Loucy (cell line): ENCODE measurements at regions not wholly inside any gene's neighbourhood (a gene's known extent, or its start where the extent isn't known, plus 50 kb on each side); places are given as distances from the start of the nearest gene placed in this dataset.

ENCODE experiments used
- CTCF ChIP-seq: fragments of 200-600 bp; sonication (generic); conservative IDR thresholded peaks from 2 replicates; pipeline ENCODE4 v1.5.1; 2014; ENCODE audit warnings: mild to moderate bottlenecking, antibody characterized with exemption, low read length
- EZH2phosphoT487 ChIP-seq: fragments of 200-600 bp; IDR thresholded peaks from 2 replicates; pipeline ENCODE4 v1.6.1; 2018; ENCODE audit warnings: antibody characterized with exemption, mild to moderate bottlenecking, moderate library complexity, borderline replicate concordance

- TF ChIP-seq CTCF: no peak
- TF ChIP-seq EZH2phosphoT487: no peak
Measured at GRCh38 chrX:149993989-149994388, 55.7 kb upstream of the EOLA2 start.
